Activated CD4-positive, alpha-beta T cell treated with anti-CD3 and anti-CD28 coated beads for 4 hours (primary cell): ENCODE measurements at regions not wholly inside any gene's neighbourhood (a gene's known extent, or its start where the extent isn't known, plus 50 kb on each side); places are given as distances from the start of the nearest gene placed in this dataset.
A peak's percentile ranks its signal among the peaks of the same experiment; 100 is the strongest.
"Not testable (repeated sequence)": the region's sequence is repeated elsewhere in the genome, so short reads cannot be mapped to it uniquely, and the experiment has no call there.

Experiments used
- DNase-seq, 2 donors: peaks; one replicate each; pipeline ENCODE4 v3.0.0-alpha.2; 2020

DNA sequence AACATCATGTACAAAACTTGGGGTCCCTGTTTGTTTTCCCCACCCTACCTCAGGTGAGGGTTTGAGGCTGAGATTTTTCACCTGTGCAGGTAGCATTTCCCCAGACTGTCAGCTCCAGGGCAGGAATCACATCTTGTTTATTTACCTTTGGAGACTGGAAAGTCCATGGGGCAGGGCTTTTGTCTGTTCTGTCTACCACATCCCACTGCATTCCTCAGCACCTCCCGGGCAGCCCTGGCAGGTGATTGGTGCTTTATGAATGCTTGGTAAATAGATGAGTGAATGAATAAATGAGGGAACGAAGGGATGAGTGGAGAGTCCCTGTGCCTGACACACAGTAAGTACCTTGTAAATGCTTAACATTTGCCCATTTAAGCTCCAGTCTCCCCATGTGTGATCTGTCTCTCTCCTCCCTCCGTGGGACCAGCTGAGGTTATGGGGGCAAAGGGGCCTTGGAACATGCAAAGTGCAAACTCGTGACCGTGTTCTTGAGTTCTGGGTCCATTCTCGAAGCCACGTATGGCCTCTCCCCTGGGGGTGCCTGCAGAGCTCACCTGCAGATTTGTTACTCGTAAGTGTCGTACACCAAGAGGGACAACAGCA, 69.7 kb upstream of the PMEPA1 start:
- no peak for DNase-seq

DNA sequence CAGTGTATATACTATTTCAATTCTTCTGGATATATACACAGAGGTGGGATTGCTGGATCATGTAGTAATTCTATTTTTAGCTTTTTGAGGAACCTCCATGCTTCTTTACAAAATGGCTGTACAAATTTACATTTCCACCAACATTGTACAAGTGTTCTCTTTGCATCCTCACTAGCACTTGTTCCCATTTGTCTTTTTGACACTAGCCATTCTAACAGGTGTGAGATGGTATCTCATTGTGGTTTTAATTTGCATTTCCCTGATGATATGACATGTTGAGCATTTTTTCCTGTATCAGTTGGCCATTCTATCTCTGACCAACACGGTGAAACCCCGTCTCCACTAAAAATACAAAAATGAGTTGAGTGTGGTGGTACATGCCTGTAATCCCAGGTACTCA, 68.1 kb upstream of the PMEPA1 start:
- DNase-seq: no peak

DNA sequence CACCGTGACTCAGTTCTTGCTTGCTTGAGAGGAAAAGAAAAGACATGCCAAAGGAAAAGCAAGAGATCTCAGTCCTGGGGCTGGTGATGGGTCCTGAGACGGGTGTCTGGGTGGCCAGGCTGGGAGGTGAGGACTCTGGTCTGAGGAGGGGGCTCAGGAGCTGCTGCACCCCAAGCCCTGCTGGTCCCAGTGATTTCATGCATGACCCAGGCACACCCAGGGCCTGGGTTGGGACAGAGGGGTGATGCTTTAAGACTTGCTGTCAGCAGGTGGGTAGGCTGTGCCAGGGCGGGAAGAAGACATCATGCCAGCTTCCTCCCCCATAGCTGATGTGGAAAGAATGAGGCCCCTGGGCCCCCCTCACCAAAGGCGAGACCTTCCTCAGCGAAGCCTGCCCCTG, 65.1 kb upstream of the PMEPA1 start:
- DNase-seq: no peak

DNA sequence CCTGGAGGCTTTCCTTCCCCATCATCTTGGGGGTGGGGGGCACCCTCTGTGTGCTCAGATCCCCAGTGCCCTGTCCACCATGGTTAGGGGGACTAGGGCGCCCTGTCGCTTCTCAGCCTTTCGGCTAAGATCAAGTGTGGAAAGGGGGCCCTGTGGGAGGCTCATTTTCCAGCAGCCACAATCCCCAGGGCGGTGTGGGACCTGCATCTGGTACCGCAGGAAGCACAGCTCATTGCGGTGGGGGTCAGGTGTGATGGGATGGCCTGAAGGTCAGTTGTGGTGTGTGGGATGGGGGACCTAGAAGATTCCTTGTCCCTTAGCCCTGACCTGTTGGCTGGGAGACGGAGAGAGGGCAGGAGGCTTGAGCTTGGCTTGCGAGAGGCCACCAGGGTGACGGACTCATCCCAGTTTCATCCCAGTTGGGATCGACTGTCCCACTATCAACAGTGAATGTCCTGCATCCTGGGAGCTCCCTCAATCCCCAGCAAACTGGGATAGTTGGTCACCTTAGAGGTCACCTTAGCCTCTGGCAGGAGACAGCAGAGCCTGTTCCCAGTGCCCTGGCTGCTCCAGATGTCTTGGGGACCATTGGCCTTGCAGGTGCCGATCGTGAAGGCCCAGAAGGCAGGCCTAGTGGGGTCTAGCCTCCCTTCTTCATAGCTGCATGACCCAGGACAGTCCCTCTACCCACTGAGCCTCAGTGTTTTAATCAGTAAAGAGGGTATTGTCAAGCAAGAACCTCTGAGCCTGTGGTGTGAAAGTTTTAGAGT, 64.5 kb upstream of the PMEPA1 start:
- no peak for DNase-seq

DNA sequence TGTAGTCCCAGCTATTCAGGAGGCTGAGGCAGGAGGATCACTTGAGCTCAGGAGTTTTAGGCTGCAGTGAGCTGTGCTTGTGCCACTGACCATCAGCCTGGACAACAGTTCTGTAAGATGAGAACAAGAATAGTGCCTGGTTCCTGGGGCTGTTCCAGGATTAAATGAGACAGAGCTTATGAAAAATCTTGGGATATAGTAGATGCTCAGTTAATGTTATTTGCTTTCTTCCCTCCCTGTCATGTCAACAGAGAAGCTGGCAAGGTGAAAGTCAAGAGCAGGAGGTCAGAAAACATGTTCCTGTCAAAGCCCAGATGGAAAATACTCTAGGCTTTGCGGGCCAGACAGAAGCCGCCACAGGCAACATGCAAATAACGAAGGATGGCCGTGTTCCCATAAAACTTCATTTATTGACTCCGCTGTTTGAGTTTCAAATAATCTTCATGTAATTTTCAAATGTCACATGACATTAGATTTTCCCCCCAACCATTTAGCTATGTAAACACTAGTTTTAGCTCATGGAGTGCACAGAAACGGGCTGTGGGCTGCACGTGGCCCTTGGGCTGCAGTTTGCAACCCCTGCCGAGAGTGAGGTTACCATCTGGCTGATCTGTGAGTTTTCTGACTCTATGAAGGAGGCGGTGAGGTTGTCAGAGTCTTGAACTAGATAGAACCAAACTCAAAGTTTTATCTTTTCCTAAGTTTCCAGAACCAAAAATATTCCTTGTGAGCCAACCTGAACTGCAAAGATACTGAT, 63.4 kb upstream of the PMEPA1 start:
- no peak for DNase-seq

DNA sequence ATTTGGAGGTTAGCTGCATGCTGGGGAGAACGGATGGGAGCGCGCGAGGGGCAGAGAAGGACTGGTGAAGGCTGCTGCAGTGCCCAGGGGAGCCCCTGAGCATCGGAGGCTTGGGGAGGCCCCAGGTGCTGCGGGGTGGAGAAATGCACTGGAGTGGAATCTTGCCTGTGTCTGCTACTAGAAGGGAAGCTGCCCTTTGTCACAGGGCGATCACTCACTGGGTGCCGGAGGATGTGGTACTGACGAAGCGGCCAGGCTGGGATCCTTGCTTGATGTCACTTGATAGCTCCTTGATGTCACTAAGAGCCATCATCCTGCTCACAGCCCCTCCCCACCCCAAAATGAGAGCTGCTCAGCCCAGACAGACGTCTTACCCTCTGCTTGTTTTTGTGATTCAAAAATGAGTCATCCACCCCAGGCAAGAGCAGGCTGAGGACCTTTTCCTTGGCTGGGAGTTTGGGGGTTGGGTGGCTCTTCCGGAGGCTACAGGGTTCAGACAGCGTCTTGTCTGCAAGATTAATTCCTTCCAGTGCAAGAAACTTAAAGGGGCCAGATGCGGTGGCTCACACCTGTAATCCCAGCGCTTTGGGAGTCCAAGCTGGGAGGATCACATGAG, 62.6 kb upstream of the PMEPA1 start:
- DNase-seq: peak; percentile 18 to 25

DNA sequence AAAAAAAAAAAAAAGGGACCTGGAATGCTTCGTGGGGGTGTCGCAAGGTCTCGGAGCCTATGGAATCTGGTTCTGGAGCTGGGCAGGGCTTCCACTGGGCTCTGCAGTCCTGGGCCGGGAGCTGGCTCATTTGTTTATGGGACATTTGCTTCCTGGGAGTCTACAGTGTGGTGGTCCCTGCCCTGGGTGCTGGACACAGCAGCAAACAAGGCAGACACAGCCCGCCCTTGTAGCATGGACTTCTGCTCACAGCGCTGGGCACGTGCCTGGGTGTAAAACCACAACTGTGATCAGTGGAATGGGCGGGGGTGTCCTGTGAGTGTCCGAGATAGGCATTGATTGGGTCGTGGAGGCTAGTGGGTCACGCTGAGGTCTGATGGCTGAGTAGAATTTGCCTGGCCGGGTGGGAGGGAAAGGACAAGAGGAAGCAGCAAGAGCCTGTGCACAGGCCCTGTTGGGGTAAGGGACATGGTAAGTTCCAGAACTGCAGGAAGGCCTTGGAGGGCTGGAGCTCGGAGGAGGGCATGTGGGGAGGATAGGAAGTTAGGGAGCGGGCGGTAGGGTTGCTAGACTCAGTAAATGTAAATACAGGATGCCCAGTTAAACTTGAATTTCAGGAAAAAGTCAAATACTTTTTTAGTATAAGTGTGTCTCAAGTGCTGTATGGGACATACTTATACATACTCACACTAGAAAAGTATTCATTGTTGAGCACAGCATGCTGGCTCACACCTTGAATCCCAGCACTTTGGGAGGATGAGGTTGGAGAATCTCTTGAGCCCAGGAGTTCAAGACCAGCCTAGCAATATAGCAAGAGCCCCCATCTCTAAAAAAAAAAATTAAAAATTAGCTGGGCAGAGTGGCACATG, 61.3 kb upstream of the PMEPA1 start:
- no peak for DNase-seq

DNA sequence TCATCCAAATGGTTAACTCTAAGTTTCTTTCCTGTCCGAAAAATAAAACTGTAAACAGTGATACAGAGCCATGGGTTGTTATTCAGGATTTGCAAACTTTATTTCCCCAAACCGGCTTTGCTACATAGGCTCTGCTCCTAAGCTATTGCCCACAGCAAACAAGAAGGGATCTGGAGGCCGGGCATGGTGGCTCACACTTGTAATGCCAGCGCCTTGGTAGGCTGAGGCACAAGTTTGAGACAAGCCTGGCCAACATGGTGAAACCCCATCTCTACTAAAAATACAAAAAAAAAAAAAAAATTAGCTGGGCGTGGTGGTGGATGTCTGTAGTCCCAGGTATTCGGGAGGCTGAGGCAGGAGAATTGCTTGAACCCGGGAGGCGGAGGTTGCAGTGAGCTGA, 60.6 kb upstream of the PMEPA1 start:
- not testable (repeated sequence) for DNase-seq

DNA sequence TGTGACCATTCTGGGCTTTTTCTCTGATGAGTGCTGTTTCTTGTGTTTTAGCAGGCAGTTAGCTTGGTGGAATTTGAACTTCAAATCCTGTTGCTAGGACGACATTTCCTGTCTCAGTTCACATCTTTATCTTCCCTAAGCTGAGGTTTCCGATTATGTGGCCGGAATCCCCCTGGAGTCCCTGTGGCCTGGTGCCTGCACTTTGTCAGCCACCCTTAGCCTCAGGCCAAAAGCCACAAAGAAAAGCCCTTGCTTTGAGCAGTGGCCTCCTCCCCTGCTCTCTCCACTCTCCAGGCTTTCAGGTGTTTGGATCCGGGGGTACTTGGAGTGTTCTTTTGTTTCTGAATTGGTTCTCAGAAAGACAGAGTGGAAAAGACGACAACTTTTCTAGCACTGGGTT, 59.9 kb upstream of the PMEPA1 start:
- no peak for DNase-seq

DNA sequence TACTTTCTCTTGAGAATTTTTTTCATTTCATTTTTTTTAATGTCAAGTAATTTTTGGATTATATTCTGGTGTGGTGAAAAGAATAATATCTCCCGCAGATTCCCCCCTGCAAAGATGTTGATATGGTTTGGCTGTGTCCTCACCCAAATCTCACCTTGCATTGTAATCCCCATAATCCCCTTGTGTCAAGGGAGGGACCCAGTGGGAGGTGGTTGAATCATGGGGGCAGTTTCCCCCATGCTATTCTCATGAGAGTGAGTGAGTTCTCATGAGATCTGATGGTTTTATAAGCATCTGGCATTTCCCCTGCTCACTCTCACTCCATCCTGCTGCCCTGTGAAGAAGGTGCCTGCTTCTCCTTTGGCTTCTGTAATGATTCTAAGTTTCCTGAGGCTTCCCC, 58.7 kb upstream of the PMEPA1 start:
- no peak for DNase-seq

DNA sequence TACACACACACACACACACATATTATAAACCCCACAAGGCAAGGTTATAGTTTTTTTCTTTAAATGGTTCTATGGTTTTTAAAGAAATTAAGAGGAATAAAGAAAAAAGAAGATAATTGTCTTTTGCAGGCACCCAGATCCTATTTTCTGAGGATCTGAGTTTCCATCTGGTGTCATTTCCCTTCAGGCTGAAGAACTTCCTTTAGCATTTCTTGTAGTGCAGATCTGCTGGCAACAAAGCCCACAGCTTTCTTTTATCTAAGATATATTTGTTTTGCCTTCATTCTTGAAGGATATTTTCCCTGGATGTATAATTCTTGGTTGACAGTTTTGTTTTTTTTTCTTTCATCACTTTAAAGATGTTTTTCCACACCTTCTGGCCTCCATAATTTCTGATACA, 57.6 kb upstream of the PMEPA1 start:
- DNase-seq: no peak

DNA sequence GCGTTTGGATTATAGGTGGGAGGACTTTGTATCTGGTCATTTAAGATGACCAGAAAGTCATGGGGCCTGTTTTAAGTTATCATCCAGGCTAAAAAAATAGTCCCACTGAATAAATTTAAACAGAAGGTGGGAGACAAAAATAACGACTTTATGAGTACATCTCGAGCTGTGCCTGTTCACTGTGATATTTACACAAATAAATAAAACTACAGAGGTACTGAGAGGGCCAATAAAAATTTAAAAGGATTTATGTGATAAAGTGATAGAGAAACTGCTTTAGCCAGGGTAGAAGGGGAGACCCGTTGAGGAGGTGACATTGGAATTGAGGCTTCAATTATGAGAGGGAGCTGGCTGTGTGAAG, 53.4 kb upstream of the PMEPA1 start:
- no peak for DNase-seq

DNA sequence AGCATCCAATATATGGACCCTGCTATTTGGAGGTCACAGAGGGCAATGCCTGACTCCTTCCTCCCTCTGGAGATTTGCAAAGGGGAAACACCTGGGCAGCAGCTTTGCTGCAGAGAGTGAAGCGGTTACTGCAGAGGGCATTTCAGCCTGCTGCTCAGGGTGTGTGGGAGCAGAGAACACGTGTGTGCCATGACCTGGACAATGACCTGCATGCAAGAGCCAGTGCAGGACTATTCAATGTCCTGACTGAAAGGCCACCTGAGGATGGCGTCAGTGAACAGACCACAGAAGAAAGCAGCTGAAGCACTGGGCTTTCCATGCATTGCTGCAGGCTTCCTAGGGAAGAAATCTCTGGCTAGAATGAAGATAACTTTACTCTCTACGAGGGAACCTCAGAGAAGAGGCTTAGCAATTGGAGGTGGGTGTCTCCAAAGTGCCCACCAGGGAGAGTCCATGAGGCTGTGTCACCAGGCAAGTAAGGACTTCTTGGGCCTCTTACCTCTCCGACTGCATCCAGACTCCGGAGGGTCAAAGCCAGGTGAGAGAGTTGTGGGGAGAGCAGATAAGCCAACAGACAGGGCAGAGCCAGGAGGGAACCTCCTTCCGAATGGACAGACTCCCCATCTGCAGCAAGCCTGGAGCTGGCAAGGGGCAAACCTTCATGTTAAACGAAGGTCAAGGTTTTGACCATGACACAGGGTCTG, 52.9 kb upstream of the PMEPA1 start:
- DNase-seq: no peak

DNA sequence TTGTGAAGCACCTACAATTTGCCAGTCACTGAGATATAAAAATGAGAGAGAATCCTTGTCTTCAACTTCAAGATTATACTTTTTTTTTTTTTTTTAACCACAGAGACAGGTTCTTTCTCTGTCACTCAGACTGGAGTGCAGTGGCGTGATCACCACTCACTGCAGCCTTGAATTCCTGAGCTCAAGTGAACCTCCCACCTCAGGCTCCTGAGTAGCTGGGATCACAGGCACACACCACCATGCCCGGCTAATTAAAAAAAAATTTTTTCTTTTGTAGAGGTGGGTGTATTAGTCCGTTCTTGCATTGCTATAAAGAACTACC, 51.6 kb upstream of the PMEPA1 start:
- DNase-seq: no peak

DNA sequence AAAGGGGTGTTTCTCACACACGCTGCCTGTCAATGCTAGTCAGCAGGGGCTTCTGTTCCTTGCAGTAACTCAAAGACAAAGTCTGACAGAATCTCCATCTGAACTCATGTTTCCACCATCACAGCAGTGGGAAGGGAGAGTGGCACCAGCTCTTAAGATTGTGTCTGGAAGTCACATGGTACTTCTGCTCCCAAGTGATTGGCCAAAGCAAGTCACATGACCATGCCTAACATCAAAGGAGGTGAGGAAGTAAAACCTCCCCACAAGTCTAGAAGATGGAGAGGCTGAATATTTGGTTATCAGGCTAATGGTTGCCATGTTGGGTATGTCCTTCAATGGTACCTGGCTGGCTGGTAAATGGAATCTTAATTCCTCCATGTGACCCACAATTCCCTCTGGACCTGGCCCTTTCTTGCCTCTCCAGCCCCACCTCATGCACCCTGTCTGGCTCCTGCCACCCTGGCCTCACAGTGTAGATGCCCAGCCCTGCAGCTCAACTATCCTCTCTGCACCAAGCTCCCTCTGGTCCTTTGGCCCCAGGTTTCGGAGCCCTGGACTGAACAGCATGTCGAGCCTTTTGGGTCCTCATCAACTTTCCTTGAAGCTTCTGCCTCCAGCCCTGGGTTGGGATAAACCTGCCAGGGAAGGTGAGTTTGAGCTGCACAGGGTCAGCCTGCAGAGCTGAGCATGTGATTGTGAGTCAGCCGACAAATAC, 51.0 kb upstream of the PMEPA1 start:
- no peak for DNase-seq

DNA sequence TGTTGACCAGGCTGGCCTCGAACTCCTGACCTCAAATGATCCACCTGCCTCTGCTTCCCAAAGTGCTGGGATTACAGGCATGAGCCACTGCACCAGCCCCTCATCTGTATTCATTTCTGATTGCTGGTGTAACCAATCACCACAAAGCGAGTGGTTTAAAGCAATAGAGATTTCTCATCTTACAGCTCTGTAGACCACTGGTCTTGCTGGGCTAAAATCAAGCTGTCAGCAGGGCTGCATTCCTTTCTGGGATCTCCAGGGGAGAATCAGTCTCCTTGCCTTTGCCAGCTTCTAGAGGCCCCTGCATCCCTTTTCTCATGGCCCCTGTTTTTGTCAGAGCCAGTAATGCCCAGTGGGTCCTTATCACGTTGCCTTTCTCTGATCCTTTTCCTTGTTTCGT, 49.9 kb upstream of the PMEPA1 start:
- no peak for DNase-seq
